ENCODE measurements at regions not wholly inside any gene's neighbourhood (a gene's known extent, or its start where the extent isn't known, plus 50 kb on each side); places are given as distances from the start of the nearest gene placed in this dataset.

- no peak for DNase-seq (ENCODE audit: low spot score)
Measured at GRCh38 chr5:52502460-52502999, 285.2 kb upstream of the ITGA1 start.

- no peak for DNase-seq (ENCODE audit: low spot score)
Measured at GRCh38 chr5:52504584-52505240, 283.0 kb upstream of the ITGA1 start.

GRCh38 chr5:52517667-52518066, 270.0 kb upstream of the ITGA1 start:
- no peak for DNase-seq (ENCODE audit: low spot score)

GRCh38 chr5:52520171-52520570, 267.5 kb upstream of the ITGA1 start:
- DNase-seq (ENCODE audit: low spot score): no peak

GRCh38 chr5:52521236-52521635, 266.5 kb upstream of the ITGA1 start:
- no peak for DNase-seq (ENCODE audit: low spot score)

- DNase-seq (ENCODE audit: low spot score): no peak
Measured at GRCh38 chr5:52523701-52524100, 264.0 kb upstream of the ITGA1 start.

GRCh38 chr5:52531105-52531504, 256.6 kb upstream of the ITGA1 start:
- DNase-seq (ENCODE audit: low spot score): no peak

GRCh38 chr5:52543594-52543993, 244.1 kb upstream of the ITGA1 start:
- DNase-seq (ENCODE audit: low spot score): no peak

- no peak for DNase-seq (ENCODE audit: low spot score)
Measured at GRCh38 chr5:52544738-52545137, 243.0 kb upstream of the ITGA1 start.

GRCh38 chr5:52554293-52554692, 233.4 kb upstream of the ITGA1 start:
- DNase-seq (ENCODE audit: low spot score): no peak

GRCh38 chr5:52560366-52560765, 227.3 kb upstream of the ITGA1 start:
- no peak for DNase-seq (ENCODE audit: low spot score)

- DNase-seq (ENCODE audit: low spot score): no peak
Measured at GRCh38 chr5:52562473-52562872, 225.2 kb upstream of the ITGA1 start.

GRCh38 chr5:52564587-52564986, 223.1 kb upstream of the ITGA1 start:
- DNase-seq (ENCODE audit: low spot score): no peak

GRCh38 chr5:52577546-52577945, 210.2 kb upstream of the ITGA1 start:
- no peak for DNase-seq (ENCODE audit: low spot score)

- DNase-seq (ENCODE audit: low spot score): no peak
Measured at GRCh38 chr5:52579391-52579790, 208.3 kb upstream of the ITGA1 start.

- DNase-seq (ENCODE audit: low spot score): no peak
Measured at GRCh38 chr5:52580921-52581320, 206.8 kb upstream of the ITGA1 start.

GRCh38 chr5:52582313-52582712, 205.4 kb upstream of the ITGA1 start:
- no peak for DNase-seq (ENCODE audit: low spot score)

GRCh38 chr5:52587131-52587530, 200.6 kb upstream of the ITGA1 start:
- DNase-seq (ENCODE audit: low spot score): no peak

GRCh38 chr5:52597625-52598024, 190.1 kb upstream of the ITGA1 start:
- DNase-seq (ENCODE audit: low spot score): no peak

- no peak for DNase-seq (ENCODE audit: low spot score)
Measured at GRCh38 chr5:52598968-52599367, 188.7 kb upstream of the ITGA1 start.

GRCh38 chr5:52603778-52604554, 183.8 kb upstream of the ITGA1 start:
- no peak for DNase-seq (ENCODE audit: low spot score)

- no peak for DNase-seq (ENCODE audit: low spot score)
Measured at GRCh38 chr5:52605317-52606313, 182.1 kb upstream of the ITGA1 start.

All from hematopoietic multipotent progenitor cell treated with erythropoietin and hydrocortisone succinate and interleukin-3 and kit ligand, for 17 days (in vitro differentiated cells).